Thymus (tissue), 11 donors: ENCODE measurements at regions not wholly inside any gene's neighbourhood (a gene's known extent, or its start where the extent isn't known, plus 50 kb on each side); places are given as distances from the start of the nearest gene placed in this dataset.

ENCODE experiments used
- DNase-seq, 9 donors: peaks; one replicate each; pipeline ENCODE4 v3.0.0-alpha.2; 2013; ENCODE audit warnings: low spot score in 9 of 9, low read depth in 6 of 9, missing footprints in 1 of 9
- H3K27ac ChIP-seq, 2 donors: one replicate each; pipeline ENCODE4 v1.5.1; 2013; ENCODE audit warnings: control low read depth in 1 of 2, low read depth in 1 of 2, low read length in 1 of 2, mild to moderate bottlenecking in 1 of 2, moderate library complexity in 1 of 2
- H3K27me3 ChIP-seq, 2 donors: one replicate each; pipeline ENCODE4 v1.5.1; 2013; ENCODE audit warnings: low read length in 1 of 2; ENCODE audit not compliant: control insufficient read depth in 2 of 2, insufficient read depth in 1 of 2
- H3K36me3 ChIP-seq, 2 donors: one replicate each; pipeline ENCODE4 v1.5.1; 2013; ENCODE audit warnings: low read length in 1 of 2, mild to moderate bottlenecking in 1 of 2, moderate library complexity in 1 of 2; ENCODE audit not compliant: control insufficient read depth in 2 of 2, insufficient read depth in 2 of 2
- H3K4me1 ChIP-seq, 2 donors: one replicate each; pipeline ENCODE4 v1.5.1; 2013; ENCODE audit warnings: low read length in 2 of 2; ENCODE audit not compliant: control insufficient read depth in 2 of 2, insufficient read depth in 2 of 2
- H3K4me3 ChIP-seq, 2 donors: one replicate each; pipeline ENCODE4 v1.5.1; 2013; ENCODE audit warnings: low read length in 2 of 2, control low read depth in 1 of 2, mild to moderate bottlenecking in 1 of 2
- H3K9me3 ChIP-seq, 2 donors: one replicate each; pipeline ENCODE4 v1.5.1; 2013; ENCODE audit warnings: low read length in 1 of 2, mild to moderate bottlenecking in 1 of 2; ENCODE audit not compliant: control insufficient read depth in 2 of 2, insufficient read depth in 1 of 2
- WGBS: extraction: QIAGEN DNeasy Blood & Tissue Kit; methylation state at CpG from one replicate; pipeline ENCODE4 v1.1.7; 2013; 5-methylcytosine and 5-hydroxymethylcytosine counted together
- donor health status: healthy.

GRCh38 chr3:137207616-137208015 lies 249.8 kb downstream of the IL20RB start:
- Histone ChIP-seq H3K4me3 (no peak overlapping the region), H3K4me1 (no peaks in the 10 kb centered on the region), H3K27me3 (no peaks in the 10 kb centered on the region), H3K36me3 (no peaks in the 10 kb centered on the region), H3K27ac (no peak overlapping the region), H3K9me3 (peaks cover 0 to 6% of the 10 kb centered on the region in 2 donors)
- 94% methylated on average over 1 of the region's 1 CpG for WGBS
- no peak for DNase-seq

DNA sequence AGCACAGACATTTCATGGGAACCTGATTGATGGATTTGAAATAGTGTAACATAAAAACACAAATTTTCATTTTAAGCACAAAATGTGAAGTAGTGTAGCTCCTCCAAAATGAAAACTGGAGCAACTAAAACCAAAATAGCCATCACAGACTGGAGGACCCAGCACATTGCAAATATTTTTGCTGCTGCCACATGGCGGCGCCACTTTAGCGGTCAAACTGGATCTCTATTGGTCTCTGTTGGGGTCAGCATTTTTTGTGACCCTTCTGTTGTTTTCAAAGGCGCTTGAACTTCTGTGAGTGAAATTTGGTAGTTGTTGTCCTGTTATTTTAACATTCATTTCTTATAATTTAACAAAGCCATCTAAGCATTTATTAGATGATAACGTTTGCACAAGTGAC lies 259.9 kb downstream of the IL20RB start:
- no peaks in the 10 kb centered on the region for H3K9me3 ChIP-seq
- no peak overlapping the region for H3K4me3 ChIP-seq
- 34% methylated on average over 5 of the region's 5 CpGs for WGBS
- H3K27ac ChIP-seq: no peak overlapping the region
- no peaks in the 10 kb centered on the region for H3K27me3 ChIP-seq
- DNase-seq: no peak
- no peaks in the 10 kb centered on the region for H3K36me3 ChIP-seq
- no peaks in the 10 kb centered on the region for H3K4me1 ChIP-seq

DNA sequence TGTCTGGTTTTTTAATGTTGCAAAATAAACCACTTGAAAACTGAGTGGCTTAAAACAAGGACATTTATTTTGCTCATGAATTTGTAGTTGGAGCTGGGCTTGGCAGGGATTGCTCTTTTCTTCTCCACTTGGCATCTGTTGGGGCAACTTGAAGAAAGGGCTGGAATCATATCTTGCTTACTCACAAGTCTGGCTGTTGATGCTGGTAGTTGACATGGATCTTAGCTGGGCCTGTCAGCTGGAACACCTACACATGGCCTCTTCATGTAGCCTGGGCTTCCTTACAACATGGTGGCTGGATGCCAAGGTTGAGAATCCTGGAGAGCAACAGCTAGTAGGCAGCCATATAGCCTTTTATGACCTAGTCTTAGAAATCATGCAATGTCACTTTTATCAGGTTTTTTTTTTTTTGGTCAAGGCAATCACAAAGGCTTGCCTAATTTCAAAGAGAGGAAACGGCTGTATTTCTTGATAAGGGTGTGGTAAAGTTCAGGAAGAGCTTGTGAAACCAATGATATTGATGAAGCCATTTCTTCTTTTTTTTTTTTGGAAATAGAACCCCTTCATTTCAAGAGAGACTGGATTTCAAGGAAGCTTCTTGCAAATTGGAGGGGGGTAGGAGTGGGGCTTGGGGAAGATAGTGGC lies 262.1 kb downstream of the IL20RB start:
- H3K27ac ChIP-seq: no peak overlapping the region
- no peaks in the 10 kb centered on the region for H3K27me3 ChIP-seq
- no peaks in the 10 kb centered on the region for H3K9me3 ChIP-seq
- H3K36me3 ChIP-seq: no peaks in the 10 kb centered on the region
- H3K4me1 ChIP-seq: no peaks in the 10 kb centered on the region
- WGBS: 86% methylated on average over 1 of the region's 1 CpG
- no peak for DNase-seq
- H3K4me3 ChIP-seq: no peak overlapping the region

DNA sequence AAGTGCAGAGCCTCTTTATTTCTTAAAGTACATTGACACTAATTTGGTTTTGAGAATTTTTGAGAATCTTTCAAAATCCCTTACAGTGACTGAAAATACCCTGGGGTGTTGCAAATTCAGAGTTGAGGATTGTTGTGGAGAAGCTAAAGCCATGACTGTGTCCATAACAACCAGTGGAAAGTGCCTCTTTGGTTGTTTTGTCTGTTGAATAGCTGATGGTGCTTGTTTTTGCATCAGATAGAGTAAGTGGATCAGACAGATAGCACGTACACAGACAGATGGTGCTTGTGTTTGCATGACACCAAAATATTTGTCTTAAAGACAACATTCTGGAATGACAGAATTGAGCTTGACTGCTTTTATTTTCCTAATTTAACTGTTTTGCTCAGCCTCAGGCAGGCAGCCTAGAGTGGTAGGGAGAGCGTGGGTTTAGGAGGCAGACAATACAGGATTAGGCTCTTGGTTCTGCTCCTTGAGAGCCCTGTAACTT lies 265.0 kb downstream of the IL20RB start:
- no peak for DNase-seq
- 86% methylated on average over 2 of the region's 2 CpGs for WGBS
- H3K36me3 ChIP-seq: no peaks in the 10 kb centered on the region
- H3K27ac ChIP-seq: no peak overlapping the region
- no peaks in the 10 kb centered on the region for H3K9me3 ChIP-seq
- H3K4me3 ChIP-seq: no peak overlapping the region
- no peaks in the 10 kb centered on the region for H3K4me1 ChIP-seq
- H3K27me3 ChIP-seq: no peaks in the 10 kb centered on the region

GRCh38 chr3:137224464-137224863 lies 266.7 kb downstream of the IL20RB start:
- no peaks in the 10 kb centered on the region for H3K36me3 ChIP-seq
- DNase-seq: no peak
- H3K27ac ChIP-seq: no peak overlapping the region
- no peaks in the 10 kb centered on the region for H3K9me3 ChIP-seq
- no peaks in the 10 kb centered on the region for H3K27me3 ChIP-seq
- H3K4me3 ChIP-seq: no peak overlapping the region
- 92% methylated on average over 3 of the region's 3 CpGs for WGBS
- no peaks in the 10 kb centered on the region for H3K4me1 ChIP-seq

GRCh38 chr3:137242836-137243400 lies 285.1 kb downstream of the IL20RB start:
- Histone ChIP-seq H3K9me3 (no peaks in the 10 kb centered on the region), H3K27ac (no peak overlapping the region), H3K27me3 (no peaks in the 10 kb centered on the region), H3K4me3 (no peak overlapping the region), H3K36me3 (no peaks in the 10 kb centered on the region), H3K4me1 (no peaks in the 10 kb centered on the region)
- 91% methylated on average over 6 of the region's 6 CpGs for WGBS
- no peak for DNase-seq

GRCh38 chr3:137246491-137246890 lies 288.7 kb downstream of the IL20RB start:
- Histone ChIP-seq H3K4me1 (no peaks in the 10 kb centered on the region), H3K27ac (no peak overlapping the region), H3K4me3 (no peak overlapping the region), H3K9me3 (no peaks in the 10 kb centered on the region), H3K36me3 (no peaks in the 10 kb centered on the region), H3K27me3 (no peaks in the 10 kb centered on the region)
- WGBS: 77% methylated on average over 2 of the region's 2 CpGs
- no peak for DNase-seq

DNA sequence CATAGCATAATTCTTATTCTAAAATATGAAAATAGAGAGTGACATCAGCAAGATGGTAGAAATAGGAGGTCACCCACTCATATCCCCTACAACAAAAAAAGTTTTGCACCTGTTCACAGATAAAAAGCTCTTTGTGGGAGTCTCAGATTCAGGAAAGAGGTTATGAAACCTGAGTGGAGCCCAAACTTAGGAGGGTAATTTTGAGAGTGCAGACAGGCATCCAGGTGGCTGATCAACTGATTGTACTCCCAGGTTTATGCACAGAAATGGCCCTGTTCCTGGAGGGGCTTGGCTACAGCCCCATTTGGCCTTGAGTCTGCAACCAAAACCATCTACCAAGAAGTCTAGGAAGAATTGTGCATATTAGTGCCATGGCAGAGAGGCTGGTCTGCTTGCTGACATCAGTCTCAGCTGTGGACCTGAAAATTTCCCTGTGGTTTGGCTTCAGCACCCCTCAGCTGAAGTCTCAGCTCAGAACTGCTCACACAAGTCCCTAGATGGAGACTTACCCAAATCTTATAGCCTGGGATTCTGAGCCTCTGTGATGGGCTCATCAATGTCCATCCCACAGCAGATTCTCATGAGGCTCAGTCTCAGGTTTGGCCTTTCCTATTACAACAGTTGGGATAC lies 291.6 kb downstream of the IL20RB start:
- no peaks in the 10 kb centered on the region for H3K9me3 ChIP-seq
- H3K4me3 ChIP-seq: no peak overlapping the region
- no peaks in the 10 kb centered on the region for H3K4me1 ChIP-seq
- no peaks in the 10 kb centered on the region for H3K36me3 ChIP-seq
- DNase-seq: no peak
- H3K27me3 ChIP-seq: no peaks in the 10 kb centered on the region
- no peak overlapping the region for H3K27ac ChIP-seq

GRCh38 chr3:137259089-137259488 lies 301.3 kb downstream of the IL20RB start:
- H3K27me3 ChIP-seq: no peaks in the 10 kb centered on the region
- H3K4me1 ChIP-seq: no peaks in the 10 kb centered on the region
- DNase-seq: no peak
- no peak overlapping the region for H3K4me3 ChIP-seq
- no peaks in the 10 kb centered on the region for H3K9me3 ChIP-seq
- H3K27ac ChIP-seq: no peak overlapping the region
- H3K36me3 ChIP-seq: no peaks in the 10 kb centered on the region
- 71% methylated on average over 3 of the region's 3 CpGs for WGBS
